ENCODE measurements at regions not wholly inside any gene's neighbourhood (a gene's known extent, or its start where the extent isn't known, plus 50 kb on each side); places are given as distances from the start of the nearest gene placed in this dataset.

DNA sequence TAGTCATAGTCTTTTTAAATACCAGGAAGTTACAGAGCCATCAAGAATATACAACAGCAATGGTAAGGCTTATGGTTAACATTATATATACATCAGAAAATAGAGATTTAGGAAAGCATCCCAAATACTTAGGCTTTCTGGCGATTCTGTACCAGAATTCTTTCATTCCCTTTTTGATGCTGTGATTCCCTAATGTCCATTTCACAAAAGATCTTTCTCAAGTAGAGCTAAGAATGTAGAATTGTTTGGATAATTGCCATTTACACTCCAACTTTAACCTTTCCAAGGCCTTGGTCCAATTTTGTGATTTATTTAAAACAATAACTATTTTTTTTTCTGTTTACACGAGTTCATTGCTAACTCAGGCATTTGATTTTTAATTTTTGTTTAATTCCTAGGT is 422.2 kb downstream of the MTX2 start:
- no peak for TF ChIP-seq CSRNP3 (CRISPR knock-in tag; IDR thresholded peaks at IDR 0.05)
- TF ChIP-seq, protein P1, sequence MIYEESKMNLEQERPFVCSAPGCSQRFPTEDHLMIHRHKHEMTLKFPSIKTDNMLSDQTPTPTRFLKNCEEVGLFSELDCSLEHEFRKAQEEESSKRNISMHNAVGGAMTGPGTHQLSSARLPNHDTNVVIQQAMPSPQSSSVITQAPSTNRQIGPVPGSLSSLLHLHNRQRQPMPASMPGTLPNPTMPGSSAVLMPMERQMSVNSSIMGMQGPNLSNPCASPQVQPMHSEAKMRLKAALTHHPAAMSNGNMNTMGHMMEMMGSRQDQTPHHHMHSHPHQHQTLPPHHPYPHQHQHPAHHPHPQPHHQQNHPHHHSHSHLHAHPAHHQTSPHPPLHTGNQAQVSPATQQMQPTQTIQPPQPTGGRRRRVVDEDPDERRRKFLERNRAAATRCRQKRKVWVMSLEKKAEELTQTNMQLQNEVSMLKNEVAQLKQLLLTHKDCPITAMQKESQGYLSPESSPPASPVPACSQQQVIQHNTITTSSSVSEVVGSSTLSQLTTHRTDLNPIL (CRISPR knock-in tag; IDR thresholded peaks at IDR 0.05; ENCODE audit: low read depth), result no peak
- TF ChIP-seq ZFP3 (CRISPR knock-in tag; IDR thresholded peaks at IDR 0.05), result no peak
- no peak for TF ChIP-seq ZFP30 (CRISPR knock-in tag; IDR thresholded peaks at IDR 0.05)
- TF ChIP-seq TCF4 (CRISPR knock-in tag; IDR thresholded peaks at IDR 0.05; ENCODE audit: borderline replicate concordance), result no peak
- no peak for TF ChIP-seq OSR1 (CRISPR knock-in tag; IDR thresholded peaks at IDR 0.05)
- TF ChIP-seq ZC3H10 (CRISPR knock-in tag; IDR thresholded peaks at IDR 0.05), result no peak
- TF ChIP-seq CSDC2 (CRISPR knock-in tag; IDR thresholded peaks at IDR 0.05), result no peak
- no peak for TF ChIP-seq BACH2 (CRISPR knock-in tag; IDR thresholded peaks at IDR 0.05; ENCODE audit: borderline replicate concordance)
- TF ChIP-seq, protein P2, sequence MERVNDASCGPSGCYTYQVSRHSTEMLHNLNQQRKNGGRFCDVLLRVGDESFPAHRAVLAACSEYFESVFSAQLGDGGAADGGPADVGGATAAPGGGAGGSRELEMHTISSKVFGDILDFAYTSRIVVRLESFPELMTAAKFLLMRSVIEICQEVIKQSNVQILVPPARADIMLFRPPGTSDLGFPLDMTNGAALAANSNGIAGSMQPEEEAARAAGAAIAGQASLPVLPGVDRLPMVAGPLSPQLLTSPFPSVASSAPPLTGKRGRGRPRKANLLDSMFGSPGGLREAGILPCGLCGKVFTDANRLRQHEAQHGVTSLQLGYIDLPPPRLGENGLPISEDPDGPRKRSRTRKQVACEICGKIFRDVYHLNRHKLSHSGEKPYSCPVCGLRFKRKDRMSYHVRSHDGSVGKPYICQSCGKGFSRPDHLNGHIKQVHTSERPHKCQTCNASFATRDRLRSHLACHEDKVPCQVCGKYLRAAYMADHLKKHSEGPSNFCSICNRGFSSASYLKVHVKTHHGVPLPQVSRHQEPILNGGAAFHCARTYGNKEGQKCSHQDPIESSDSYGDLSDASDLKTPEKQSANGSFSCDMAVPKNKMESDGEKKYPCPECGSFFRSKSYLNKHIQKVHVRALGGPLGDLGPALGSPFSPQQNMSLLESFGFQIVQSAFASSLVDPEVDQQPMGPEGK (CRISPR knock-in tag; IDR thresholded peaks at IDR 0.05; ENCODE audit: borderline replicate concordance), result no peak
- no peak for TF ChIP-seq ZNF565 (CRISPR knock-in tag; conservative IDR thresholded peaks at IDR 0.05; ENCODE audit: low read depth)
- TF ChIP-seq POU6F1 (CRISPR knock-in tag; IDR thresholded peaks at IDR 0.05; ENCODE audit: borderline replicate concordance, low read depth), result no peak
- no peak for TF ChIP-seq TOX (CRISPR knock-in tag; IDR thresholded peaks at IDR 0.05; ENCODE audit: borderline replicate concordance)
